Activated CD4-positive, alpha-beta T cell treated with anti-CD3 and anti-CD28 coated beads, Interleukin-2, amount 50 U/mL, for 24 hours (primary cell): ENCODE measurements at regions not wholly inside any gene's neighbourhood (a gene's known extent, or its start where the extent isn't known, plus 50 kb on each side); places are given as distances from the start of the nearest gene placed in this dataset.

Source experiments
- DNase-seq, 2 donors: peaks; one replicate each; pipeline ENCODE4 v3.0.0-alpha.2; 2020; ENCODE audit warnings: low read depth in 1 of 2, low spot score in 1 of 2

GRCh38 chr7:70975754-70976153, 156.2 kb upstream of the GALNT17 start:
- no peak for DNase-seq

GRCh38 chr7:70986297-70986696, 145.6 kb upstream of the GALNT17 start:
- DNase-seq = no peak

- DNase-seq = no peak
These were observed 137.8 kb upstream of the GALNT17 start for GRCh38 chr7:70994176-70994575.

- no peak for DNase-seq
These were observed 134.7 kb upstream of the GALNT17 start for GRCh38 chr7:70997261-70997660.

GRCh38 chr7:71005109-71005508, 126.8 kb upstream of the GALNT17 start:
- no peak for DNase-seq

- DNase-seq = no peak
These were observed 122.3 kb upstream of the GALNT17 start for GRCh38 chr7:71009636-71010035.

- no peak for DNase-seq
These were observed 116.6 kb upstream of the GALNT17 start for GRCh38 chr7:71015252-71015900.

- DNase-seq = no peak
These were observed 115.5 kb upstream of the GALNT17 start for GRCh38 chr7:71016401-71016800.

GRCh38 chr7:71017602-71018001, 114.3 kb upstream of the GALNT17 start:
- DNase-seq = no peak

- DNase-seq = no peak
These were observed 112.2 kb upstream of the GALNT17 start for GRCh38 chr7:71019706-71020105.

GRCh38 chr7:71021131-71021530, 110.8 kb upstream of the GALNT17 start:
- no peak for DNase-seq

- no peak for DNase-seq
These were observed 105.3 kb upstream of the GALNT17 start for GRCh38 chr7:71026680-71027079.

- no peak for DNase-seq
These were observed 97.7 kb upstream of the GALNT17 start for GRCh38 chr7:71034243-71034642.

GRCh38 chr7:71042591-71042990, 89.4 kb upstream of the GALNT17 start:
- DNase-seq = no peak

GRCh38 chr7:71050492-71050891, 81.5 kb upstream of the GALNT17 start:
- no peak for DNase-seq

GRCh38 chr7:71055504-71055903, 76.4 kb upstream of the GALNT17 start:
- no peak for DNase-seq

GRCh38 chr7:71077743-71078476, 54.0 kb upstream of the GALNT17 start:
- DNase-seq = no peak
